Sigmoid colon (tissue), 6 donors: ENCODE measurements at regions not wholly inside any gene's neighbourhood (a gene's known extent, or its start where the extent isn't known, plus 50 kb on each side); places are given as distances from the start of the nearest gene placed in this dataset.
A peak's percentile ranks its signal among the peaks of the same experiment; 100 is the strongest.

Experiments
- DNase-seq: peaks from one replicate; pipeline ENCODE4 v3.0.0-alpha.2; 2019
- H3K27ac ChIP-seq, 4 donors: fragments of 200-600 bp; sonication (generic); one replicate each; pipeline ENCODE4 v1.5.1; 2016 to 2019; ENCODE audit warnings: mild to moderate bottlenecking in 1 of 4
- H3K27me3 ChIP-seq, 3 donors: fragments of 200-600 bp; sonication (generic); one replicate each; pipeline ENCODE4 v1.5.1; 2019; ENCODE audit warnings: mild to moderate bottlenecking in 1 of 3
- H3K36me3 ChIP-seq, 4 donors: fragments of 200-600 bp; sonication (generic); one replicate each; pipeline ENCODE4 v1.5.1; 2016 to 2019
- H3K4me1 ChIP-seq, 4 donors: fragments of 200-600 bp; sonication (generic); one replicate each; pipeline ENCODE4 v1.5.1; 2017 to 2019
- H3K4me3 ChIP-seq, 4 donors: fragments of 200-600 bp; sonication (generic); one replicate each; pipeline ENCODE4 v1.5.1; 2017 to 2019; ENCODE audit warnings: mild to moderate bottlenecking in 2 of 4, moderate library complexity in 1 of 4
- H3K9me3 ChIP-seq, 4 donors: fragments of 200-600 bp in 3 of 4; sonication (generic) in 3 of 4; one replicate each; pipeline versions ENCODE4 v1.5.1 to v1.6.1; 2013 to 2019
- EP300 ChIP-seq, 4 donors: sonication (generic); formaldehyde crosslinking; IDR thresholded peaks; one replicate each; pipeline ENCODE4 v1.6.1; 2017; ENCODE audit warnings: antibody characterized with exemption in 4 of 4
- POLR2A ChIP-seq, 2 donors: fragments of 450-650 bp; IDR thresholded peaks; one replicate each; pipeline ENCODE4 v1.6.1; 2016; ENCODE audit warnings: antibody characterized with exemption in 2 of 2, mild to moderate bottlenecking in 2 of 2, moderate library complexity in 2 of 2
- POLR2AphosphoS5 ChIP-seq, 4 donors: sonication (generic); formaldehyde crosslinking; IDR thresholded peaks; one replicate each; pipeline ENCODE4 v1.6.1; 2017; ENCODE audit warnings: antibody characterized with exemption in 4 of 4
- WGBS, 2 donors: extraction: QIAGEN DNeasy Blood & Tissue Kit; methylation state at CpG; one replicate each; pipeline ENCODE4 v1.1.7; 2013; 5-methylcytosine and 5-hydroxymethylcytosine counted together
- intact Hi-C: fragments of 100-400 bp; cut with DNase I; formaldehyde crosslinking; loops from one replicate; pipeline ENCODE4 v1.15.1; 2023
- TF ChIP-seq, protein P1 (sequence below), 4 experiments: fragments of 450-650 bp in 3 of 4; fragments of 200-600 bp in 1 of 4; IDR thresholded peaks; one replicate each; pipeline ENCODE4 v1.5.1; 2016 to 2019; ENCODE audit warnings: antibody characterized with exemption in 4 of 4, mild to moderate bottlenecking in 3 of 4, moderate library complexity in 2 of 4
- donor health status: healthy with polysubstance abuse.
- donor health status: healthy.

DNA sequence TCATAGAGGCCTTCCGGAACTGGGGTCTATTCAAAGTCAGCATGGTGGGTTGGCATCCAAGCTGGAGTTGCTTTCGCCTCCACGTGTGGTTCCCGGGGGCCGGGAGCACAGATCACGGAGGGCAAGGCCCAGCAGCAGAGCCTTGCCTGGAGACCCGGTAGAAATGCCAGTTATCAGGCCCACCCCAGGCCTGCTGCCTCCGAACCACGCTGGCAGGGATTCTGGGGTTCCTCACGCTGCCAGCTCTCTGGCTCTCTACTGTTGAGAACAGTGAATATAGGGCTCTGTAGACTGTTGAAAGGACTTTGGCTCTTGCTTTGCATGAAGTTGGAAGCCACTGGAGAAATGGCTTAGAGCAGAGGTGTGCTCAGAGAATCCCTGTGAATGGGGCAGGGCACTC is 127.5 kb downstream of the RIPK4 start:
- H3K9me3 ChIP-seq = peaks cover 0 to 2% (median 0%) of the 10 kb centered on the region in 4 donors
- H3K4me1 ChIP-seq = peaks cover 0 to 10% (median 6%) of the 10 kb centered on the region in 4 donors
- no peaks in the 10 kb centered on the region for H3K27me3 ChIP-seq
- WGBS, 2 donors = 95 to 96% methylated on average over 10 of the region's 10 CpGs
- H3K27ac ChIP-seq = peak overlapping the region in 1 of 4 donors; percentile 6
- TF ChIP-seq POLR2AphosphoS5 (IDR thresholded peaks at IDR 0.05) (no peak), POLR2A (IDR thresholded peaks at IDR 0.05) (no peak), EP300 (IDR thresholded peaks at IDR 0.05) (no peak)
- TF ChIP-seq, protein P1, sequence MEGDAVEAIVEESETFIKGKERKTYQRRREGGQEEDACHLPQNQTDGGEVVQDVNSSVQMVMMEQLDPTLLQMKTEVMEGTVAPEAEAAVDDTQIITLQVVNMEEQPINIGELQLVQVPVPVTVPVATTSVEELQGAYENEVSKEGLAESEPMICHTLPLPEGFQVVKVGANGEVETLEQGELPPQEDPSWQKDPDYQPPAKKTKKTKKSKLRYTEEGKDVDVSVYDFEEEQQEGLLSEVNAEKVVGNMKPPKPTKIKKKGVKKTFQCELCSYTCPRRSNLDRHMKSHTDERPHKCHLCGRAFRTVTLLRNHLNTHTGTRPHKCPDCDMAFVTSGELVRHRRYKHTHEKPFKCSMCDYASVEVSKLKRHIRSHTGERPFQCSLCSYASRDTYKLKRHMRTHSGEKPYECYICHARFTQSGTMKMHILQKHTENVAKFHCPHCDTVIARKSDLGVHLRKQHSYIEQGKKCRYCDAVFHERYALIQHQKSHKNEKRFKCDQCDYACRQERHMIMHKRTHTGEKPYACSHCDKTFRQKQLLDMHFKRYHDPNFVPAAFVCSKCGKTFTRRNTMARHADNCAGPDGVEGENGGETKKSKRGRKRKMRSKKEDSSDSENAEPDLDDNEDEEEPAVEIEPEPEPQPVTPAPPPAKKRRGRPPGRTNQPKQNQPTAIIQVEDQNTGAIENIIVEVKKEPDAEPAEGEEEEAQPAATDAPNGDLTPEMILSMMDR (IDR thresholded peaks at IDR 0.05) = no peak
- H3K4me3 ChIP-seq = no peak overlapping the region
- DNase-seq = no peak
- intact Hi-C loops = no loop called here
- H3K36me3 ChIP-seq = no peaks in the 10 kb centered on the region

GRCh38 chr21:41638201-41638790 is 128.6 kb downstream of the RIPK4 start:
- no peaks in the 10 kb centered on the region for H3K27me3 ChIP-seq
- WGBS, 2 donors = 94 to 95% methylated on average over 3 of the region's 3 CpGs
- H3K27ac ChIP-seq = no peak overlapping the region
- intact Hi-C loops = no loop called here
- TF ChIP-seq POLR2AphosphoS5 (IDR thresholded peaks at IDR 0.05) (no peak), POLR2A (IDR thresholded peaks at IDR 0.05) (no peak), EP300 (IDR thresholded peaks at IDR 0.05) (no peak)
- TF ChIP-seq, protein P1 (IDR thresholded peaks at IDR 0.05) = no peak
- peaks cover 0 to 2% (median 0%) of the 10 kb centered on the region in 4 donors for H3K9me3 ChIP-seq
- H3K4me1 ChIP-seq = peaks cover 0 to 10% (median 6%) of the 10 kb centered on the region in 4 donors
- no peaks in the 10 kb centered on the region for H3K36me3 ChIP-seq
- no peak overlapping the region for H3K4me3 ChIP-seq
- DNase-seq = peak; percentile 46

GRCh38 chr21:41636636-41637630 is 129.0 kb upstream of the TMPRSS2 start:
- H3K4me1 ChIP-seq = peaks cover 0 to 10% (median 6%) of the 10 kb centered on the region in 4 donors

GRCh38 chr21:41635874-41636273 is 127.9 kb upstream of the TMPRSS2 start:
- H3K4me3 ChIP-seq = no peak overlapping the region
- no peak for DNase-seq
- no peaks in the 10 kb centered on the region for H3K36me3 ChIP-seq
- peaks cover 0 to 10% (median 6%) of the 10 kb centered on the region in 4 donors for H3K4me1 ChIP-seq
- H3K9me3 ChIP-seq = peaks cover 0 to 2% (median 0%) of the 10 kb centered on the region in 4 donors
- no peak for TF ChIP-seq POLR2AphosphoS5 (IDR thresholded peaks at IDR 0.05)
- TF ChIP-seq EP300 (IDR thresholded peaks at IDR 0.05) = no peak
- TF ChIP-seq, protein P1 (IDR thresholded peaks at IDR 0.05) = no peak
- TF ChIP-seq POLR2A (IDR thresholded peaks at IDR 0.05) = no peak
- no peaks in the 10 kb centered on the region for H3K27me3 ChIP-seq
- no peak overlapping the region for H3K27ac ChIP-seq
- intact Hi-C loops = no loop called here

More at GRCh38 chr21:41636636-41637630, 129.0 kb upstream of the TMPRSS2 start:
- Histone ChIP-seq H3K27me3 (no peaks in the 10 kb centered on the region), H3K36me3 (no peaks in the 10 kb centered on the region), H3K4me3 (no peak overlapping the region), H3K27ac (no peak overlapping the region), H3K9me3 (peaks cover 0 to 2% (median 0%) of the 10 kb centered on the region in 4 donors)
- 72 to 75% methylated on average over 12 of the region's 12 CpGs for WGBS, 2 donors
- TF ChIP-seq, protein P1 (IDR thresholded peaks at IDR 0.05) = no peak
- TF ChIP-seq POLR2A (IDR thresholded peaks at IDR 0.05) = no peak
- TF ChIP-seq POLR2AphosphoS5 (IDR thresholded peaks at IDR 0.05) = no peak
- no peak for TF ChIP-seq EP300 (IDR thresholded peaks at IDR 0.05)
- intact Hi-C loops = no loop called here
- DNase-seq = peak; percentile 52
